Gastrocnemius medialis (tissue), 4 donors: ENCODE measurements at regions not wholly inside any gene's neighbourhood (a gene's known extent, or its start where the extent isn't known, plus 50 kb on each side); places are given as distances from the start of the nearest gene placed in this dataset.
"Not testable (repeated sequence)": the region's sequence is repeated elsewhere in the genome, so short reads cannot be mapped to it uniquely, and the experiment has no call there.

Experiments used
- ATAC-seq, 2 donors: fragments of 150-250 bp; one replicate each; pipeline ENCODE4 v1.9.1; 2016
- DNase-seq, 2 donors: peaks; one replicate each; pipeline ENCODE4 v3.0.0-alpha.2; 2019
- H3K27ac ChIP-seq, 4 donors: fragments of 200-600 bp; sonication (generic); 1 replicate in 1 of 4; 2 replicates in 3 of 4; pipeline ENCODE4 v1.5.1; 2016 to 2018; ENCODE audit warnings: mild to moderate bottlenecking in 2 of 4, moderate library complexity in 1 of 4
- H3K27me3 ChIP-seq, 3 donors: fragments of 200-600 bp; sonication (generic) in 2 of 3; 1 replicate in 1 of 3; 2 replicates in 2 of 3; pipeline versions ENCODE4 v1.5.1 to v1.6.0; 2016 to 2019; ENCODE audit warnings: mild to moderate bottlenecking in 1 of 3, moderate library complexity in 1 of 3
- H3K36me3 ChIP-seq, 2 donors: fragments of 200-600 bp; sonication (generic) in 1 of 2; one replicate each; pipeline ENCODE4 v1.5.1; 2017 to 2018
- H3K4me1 ChIP-seq, 2 donors: fragments of 200-600 bp; sonication (generic) in 1 of 2; one replicate each; pipeline ENCODE4 v1.5.1; 2016 to 2017; ENCODE audit warnings: mild to moderate bottlenecking in 2 of 2
- H3K4me3 ChIP-seq, 4 donors: fragments of 200-600 bp; sonication (generic) in 3 of 4; 1 replicate in 1 of 4; 2 replicates in 3 of 4; pipeline ENCODE4 v1.5.1; 2016 to 2019; ENCODE audit warnings: mild to moderate bottlenecking in 2 of 4
- H3K9me3 ChIP-seq, 3 donors: fragments of 200-600 bp; sonication (generic) in 2 of 3; 1 replicate in 1 of 3; 2 replicates in 2 of 3; pipeline ENCODE4 v1.5.1; 2016 to 2019
- CTCF ChIP-seq, 5 experiments: fragments of 450-650 bp in 3 of 5; fragments of 200-600 bp in 2 of 5; sonication (generic) in 2 of 5; IDR thresholded peaks in 4 of 5; conservative IDR thresholded peaks in 1 of 5; 1 replicate in 4 of 5; 2 replicates in 1 of 5; pipeline ENCODE4 v1.5.1; 2016 to 2019; ENCODE audit warnings: antibody characterized with exemption in 5 of 5, mild to moderate bottlenecking in 3 of 5, moderate library complexity in 3 of 5
- POLR2A ChIP-seq, 2 donors: fragments of 450-650 bp; IDR thresholded peaks; one replicate each; pipeline ENCODE4 v1.6.1; 2017; ENCODE audit warnings: antibody characterized with exemption in 2 of 2, mild to moderate bottlenecking in 2 of 2, moderate library complexity in 2 of 2
- in situ Hi-C, 4 donors: fragments of 200-750 bp; cut with MboI; loops; one replicate each; pipeline versions ENCODE4 v1.15.0 to v1.8.0; 2017; ENCODE audit warnings: low sequenced_read_pairs in 4 of 4
- intact Hi-C: fragments of 100-400 bp; cut with DNase I; formaldehyde crosslinking; loops from one replicate; pipeline ENCODE4 v1.15.1; 2023; ENCODE audit warnings: low total_unique reads

- Histone ChIP-seq H3K4me3 (no peak overlapping the region), H3K27ac (no peak overlapping the region), H3K4me1 (no peaks in the 10 kb centered on the region), H3K36me3 (no peaks in the 10 kb centered on the region), H3K27me3 (no peaks in the 10 kb centered on the region), H3K9me3 (no peaks in the 10 kb centered on the region)
- in situ Hi-C loops = no loop called here
- DNase-seq (no peak), ATAC-seq (no peak)
- no peak for TF ChIP-seq POLR2A (IDR thresholded peaks at IDR 0.05)
- no peak for TF ChIP-seq CTCF (IDR thresholded peaks at IDR 0.05 in 4 of 5, conservative IDR thresholded peaks at IDR 0.05 in 1 of 5)
- intact Hi-C loops = no loop called here
Observed at GRCh38 chr6:27007020-27007419, 240.5 kb upstream of the PRSS16 start.

- ATAC-seq, H3K27ac ChIP-seq, H3K36me3 ChIP-seq, H3K27me3 ChIP-seq, DNase-seq, H3K4me3 ChIP-seq, in situ Hi-C loops, intact Hi-C loops, H3K9me3 ChIP-seq, H3K4me1 ChIP-seq: not testable (repeated sequence)
Observed at GRCh38 chr6:27008613-27009012, 238.9 kb upstream of the PRSS16 start.

GRCh38 chr6:27014053-27014452, 233.4 kb upstream of the PRSS16 start:
- H3K27me3 ChIP-seq, H3K4me3 ChIP-seq, H3K4me1 ChIP-seq, intact Hi-C loops, H3K36me3 ChIP-seq, H3K27ac ChIP-seq, in situ Hi-C loops, DNase-seq, ATAC-seq, H3K9me3 ChIP-seq: not testable (repeated sequence)

GRCh38 chr6:27016689-27017088, 230.8 kb upstream of the PRSS16 start:
- intact Hi-C loops (no loop called here), in situ Hi-C loops (no loop called here)
- TF ChIP-seq POLR2A (IDR thresholded peaks at IDR 0.05) = no peak
- TF ChIP-seq CTCF (IDR thresholded peaks at IDR 0.05 in 4 of 5, conservative IDR thresholded peaks at IDR 0.05 in 1 of 5) = no peak
- Histone ChIP-seq H3K4me1 (peaks cover 0 to 6% of the 10 kb centered on the region in 2 donors), H3K36me3 (no peaks in the 10 kb centered on the region), H3K27me3 (no peaks in the 10 kb centered on the region), H3K9me3 (peaks cover 0 to 6% (median 0%) of the 10 kb centered on the region in 3 donors), H3K27ac (no peak overlapping the region), H3K4me3 (no peak overlapping the region)
- DNase-seq (no peak), ATAC-seq (no peak)

GRCh38 chr6:27018401-27018800, 229.1 kb upstream of the PRSS16 start:
- H3K4me1 ChIP-seq, DNase-seq, H3K9me3 ChIP-seq, H3K27me3 ChIP-seq, in situ Hi-C loops, H3K27ac ChIP-seq, H3K4me3 ChIP-seq, ATAC-seq, H3K36me3 ChIP-seq, intact Hi-C loops: not testable (repeated sequence)

- ATAC-seq (peak; percentile 85 to 92), DNase-seq (peak; percentile 54 to 74)
- TF ChIP-seq POLR2A (IDR thresholded peaks at IDR 0.05) (peak; percentile 43 to 61), CTCF (IDR thresholded peaks at IDR 0.05 in 4 of 5, conservative IDR thresholded peaks at IDR 0.05 in 1 of 5) (no peak)
- peak overlapping the region; percentile 73 to 92 (median 81) for H3K27ac ChIP-seq
- peaks cover 0 to 6% (median 0%) of the 10 kb centered on the region in 3 donors for H3K9me3 ChIP-seq
- peaks cover 0 to 6% of the 10 kb centered on the region in 2 donors for H3K4me1 ChIP-seq
- H3K27me3 ChIP-seq = no peaks in the 10 kb centered on the region
- intact Hi-C loops = no loop called here
- in situ Hi-C loops = no loop called here
- H3K36me3 ChIP-seq = no peaks in the 10 kb centered on the region
- peak overlapping the region; percentile 54 to 88 (median 74) for H3K4me3 ChIP-seq
Observed at GRCh38 chr6:27019651-27020552, 227.6 kb upstream of the PRSS16 start.
